ENCODE measurements at regions not wholly inside any gene's neighbourhood (a gene's known extent, or its start where the extent isn't known, plus 50 kb on each side); places are given as distances from the start of the nearest gene placed in this dataset.
"Not testable (repeated sequence)": the region's sequence is repeated elsewhere in the genome, so short reads cannot be mapped to it uniquely, and the experiment has no call there.

DNA sequence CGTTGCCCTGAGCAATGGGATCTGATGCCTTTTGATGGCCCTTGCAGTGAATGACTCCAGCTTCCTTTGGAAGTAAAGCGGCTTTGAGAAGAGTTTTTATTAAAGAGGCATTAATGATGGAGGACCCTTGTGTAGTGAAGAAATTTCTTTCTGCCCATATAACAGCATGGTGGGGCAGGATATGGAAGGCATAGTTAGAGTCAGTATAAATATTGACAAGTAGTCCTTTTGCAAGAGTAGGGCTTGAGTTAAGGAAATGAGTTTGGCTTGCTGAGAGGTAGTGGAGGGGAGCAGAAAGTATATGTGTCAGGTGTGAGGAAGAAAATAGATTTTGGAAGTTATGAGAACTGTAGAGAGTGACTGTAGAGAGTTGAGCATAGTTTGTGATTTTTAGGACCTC lies 254.1 kb upstream of the DIO3 start:
- not testable (repeated sequence) for DNase-seq (ENCODE audit: low spot score)

DNA sequence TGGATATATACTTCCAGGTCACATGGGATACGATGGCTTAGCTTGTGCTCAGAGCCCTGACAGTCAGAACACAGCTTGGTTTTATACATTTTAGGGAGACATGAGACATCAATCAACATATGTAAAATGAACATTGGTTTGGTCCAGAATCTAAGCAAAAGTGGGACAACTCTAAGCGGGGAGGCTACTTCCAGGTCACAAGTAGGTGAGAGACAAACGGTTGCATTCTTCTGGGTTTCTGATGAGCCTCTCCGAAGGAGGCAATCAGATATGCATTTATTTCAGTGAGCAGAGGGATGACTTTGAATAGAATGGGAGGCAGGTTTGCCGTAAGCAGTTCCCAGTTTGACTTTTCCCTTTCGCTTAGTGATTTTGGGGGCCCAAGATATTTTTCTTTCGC lies 250.1 kb upstream of the DIO3 start:
- DNase-seq (ENCODE audit: low spot score): not testable (repeated sequence)

DNA sequence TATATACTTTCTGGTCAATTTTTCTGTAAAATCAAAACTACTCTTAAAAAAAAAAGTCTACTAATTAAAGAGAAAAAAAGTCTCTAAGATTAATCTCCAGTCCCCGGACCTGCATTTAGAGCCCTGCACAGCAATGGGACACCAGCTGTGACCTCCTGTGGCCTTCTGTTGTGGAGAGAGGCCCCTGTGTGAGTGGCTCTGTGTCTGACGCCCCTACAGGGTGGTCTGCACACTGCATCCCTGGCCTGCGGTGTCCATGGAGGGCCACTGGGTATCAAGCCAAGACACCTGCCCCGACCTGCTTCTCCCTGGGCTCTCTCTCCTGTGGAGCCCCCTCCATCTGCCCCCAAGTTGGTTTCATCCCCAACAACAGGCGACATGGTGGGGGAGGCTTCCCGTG lies 248.0 kb upstream of the DIO3 start:
- DNase-seq (ENCODE audit: low spot score): no peak

DNA sequence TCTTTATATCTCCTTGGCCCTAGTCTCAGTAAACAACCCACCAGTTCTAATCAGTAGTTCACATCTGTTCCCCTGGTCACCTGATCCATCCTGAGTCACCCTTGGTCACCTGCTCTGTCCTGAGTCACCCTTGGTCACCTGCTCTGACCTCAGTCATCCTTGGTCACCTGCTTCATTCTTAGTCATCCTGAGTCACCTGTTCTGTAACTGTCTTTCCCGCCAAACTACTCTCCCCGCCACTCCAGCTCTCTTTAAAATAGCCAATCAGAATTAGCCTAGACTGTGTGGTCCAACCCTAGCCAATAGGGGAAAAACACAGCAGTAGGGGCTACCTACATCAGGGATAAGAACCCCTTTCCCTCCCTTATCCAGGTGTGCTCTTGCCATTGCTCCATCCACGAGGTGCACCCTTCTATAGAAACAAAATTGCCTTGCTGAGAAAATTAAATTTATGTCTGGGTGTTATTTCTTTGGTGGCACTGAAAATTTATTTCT lies 245.4 kb upstream of the DIO3 start:
- no peak for DNase-seq (ENCODE audit: low spot score)

DNA sequence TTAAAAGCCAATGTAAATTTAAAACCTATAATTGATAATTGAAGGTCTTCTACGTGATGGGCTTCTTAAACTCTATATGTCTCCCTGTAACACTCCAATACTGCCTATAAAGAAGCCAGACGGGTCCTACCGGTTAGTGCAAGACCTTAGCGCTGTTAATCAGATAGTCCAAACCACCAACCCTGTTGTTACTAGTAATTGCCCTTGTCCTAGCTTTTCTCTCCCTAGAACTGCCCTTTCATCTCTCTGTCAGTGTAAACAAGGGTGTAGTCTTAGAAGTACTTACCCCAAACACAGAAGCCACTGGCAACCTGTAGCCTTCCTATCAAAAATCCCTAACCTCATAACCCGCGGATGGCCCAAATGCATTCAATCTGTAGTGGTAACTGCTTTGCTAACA lies 243.0 kb upstream of the DIO3 start:
- DNase-seq (ENCODE audit: low spot score): no peak

DNA sequence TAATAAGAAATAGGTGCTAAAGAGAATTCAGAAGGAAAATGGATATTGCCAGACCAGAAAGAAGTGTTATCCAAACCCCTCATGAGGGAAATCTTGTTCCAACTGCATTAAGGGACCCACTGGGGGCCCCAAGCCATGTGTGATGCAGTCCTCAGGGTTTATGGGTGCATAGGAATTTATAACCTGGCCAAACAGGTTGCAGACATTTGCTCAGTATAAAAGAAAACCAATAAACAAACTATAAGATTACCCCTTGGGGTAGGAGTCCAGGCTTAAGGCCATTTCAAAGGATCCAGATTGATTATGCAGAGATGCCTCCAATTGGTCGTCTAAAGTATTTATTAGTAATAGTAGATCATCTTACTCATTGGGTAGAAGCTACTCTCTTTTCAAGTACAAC lies 240.9 kb upstream of the DIO3 start:
- no peak for DNase-seq (ENCODE audit: low spot score)

DNA sequence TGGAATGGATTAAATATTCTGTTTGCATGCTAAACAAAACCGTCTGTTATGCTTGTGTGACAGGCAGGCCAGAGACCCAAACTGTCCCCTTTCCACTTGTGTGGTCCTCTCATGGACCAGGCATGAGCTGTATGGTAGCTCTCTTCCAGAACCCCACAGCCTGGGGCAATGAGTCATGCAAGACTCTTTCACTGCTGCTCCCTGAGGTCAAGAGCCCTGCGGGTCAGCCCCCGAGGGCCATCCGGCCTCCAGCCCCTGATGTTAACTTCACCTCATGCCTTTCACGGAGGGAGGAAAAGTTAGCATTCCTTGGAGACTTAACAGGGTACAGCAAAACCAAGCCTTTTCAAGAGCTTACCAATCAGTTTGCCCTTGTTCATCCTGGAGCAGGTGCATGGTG lies 239.1 kb upstream of the DIO3 start:
- no peak for DNase-seq (ENCODE audit: low spot score)

DNA sequence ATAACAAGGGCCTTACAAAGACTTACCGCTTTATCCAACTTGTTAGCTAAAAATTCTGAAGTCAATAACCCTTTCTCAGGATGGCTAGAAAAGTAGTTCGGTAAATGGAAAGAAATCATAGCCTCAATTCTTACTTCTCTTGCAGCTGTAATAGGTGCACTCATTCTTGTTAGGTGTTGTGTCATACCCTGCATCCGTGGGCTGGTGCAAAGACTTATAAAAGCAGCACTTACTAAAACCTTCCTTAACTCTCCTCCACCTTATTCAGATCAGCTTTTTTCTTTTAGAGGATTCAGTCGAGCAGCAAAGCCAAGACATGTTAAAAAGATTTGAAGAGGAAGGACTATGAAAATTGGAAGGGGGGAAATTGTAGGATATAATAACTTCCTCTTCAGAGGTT lies 238.2 kb upstream of the DIO3 start:
- no peak for DNase-seq (ENCODE audit: low spot score)

DNA sequence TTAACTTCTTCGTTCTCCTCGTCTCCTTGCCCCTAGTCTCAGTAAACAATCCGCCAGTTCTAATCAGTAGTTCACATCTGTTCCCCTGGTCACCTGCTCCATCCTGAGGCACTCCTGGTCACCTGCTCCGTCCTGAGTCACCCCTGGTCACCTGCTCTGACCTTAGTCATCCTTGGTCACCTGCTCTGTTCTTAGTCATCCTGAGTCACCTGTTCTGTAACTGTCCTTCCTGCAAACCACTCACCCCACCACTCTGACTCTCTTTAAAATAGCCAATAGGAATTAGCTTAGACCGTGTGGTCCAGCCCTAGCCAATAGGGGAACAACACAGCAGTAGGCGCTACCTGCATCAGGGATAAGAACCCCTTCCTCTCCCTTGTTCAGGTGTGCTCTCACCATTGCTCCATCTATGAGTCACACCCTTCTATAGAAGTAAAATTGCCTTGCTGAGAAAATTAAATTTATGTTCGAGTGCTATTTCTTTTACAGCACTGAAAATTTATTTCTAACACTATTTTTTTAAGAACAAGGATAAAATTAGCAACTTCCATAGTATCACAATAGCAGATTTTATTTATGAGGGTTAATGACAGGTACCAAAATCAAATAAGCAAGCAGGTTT lies 237.6 kb upstream of the DIO3 start:
- not testable (repeated sequence) for DNase-seq (ENCODE audit: low spot score)

DNA sequence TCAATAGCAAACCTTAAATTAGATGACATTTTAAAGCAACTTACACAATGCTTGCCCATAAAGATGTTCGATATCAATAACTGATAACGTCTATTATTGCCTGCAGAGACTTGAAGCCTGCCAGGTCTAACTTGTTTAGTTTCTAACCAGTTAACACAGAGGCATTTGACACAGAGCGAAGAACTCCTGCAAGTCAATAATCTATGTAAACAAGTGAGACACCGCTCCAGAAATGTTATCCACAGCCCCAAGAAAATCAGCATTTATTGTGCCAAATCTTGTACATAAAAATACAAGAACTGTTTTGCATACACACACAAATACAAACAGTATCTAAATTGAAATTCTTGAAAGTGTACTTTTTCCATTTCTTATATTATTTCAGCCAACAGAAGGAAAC lies 236.0 kb upstream of the DIO3 start:
- DNase-seq (ENCODE audit: low spot score): no peak

DNA sequence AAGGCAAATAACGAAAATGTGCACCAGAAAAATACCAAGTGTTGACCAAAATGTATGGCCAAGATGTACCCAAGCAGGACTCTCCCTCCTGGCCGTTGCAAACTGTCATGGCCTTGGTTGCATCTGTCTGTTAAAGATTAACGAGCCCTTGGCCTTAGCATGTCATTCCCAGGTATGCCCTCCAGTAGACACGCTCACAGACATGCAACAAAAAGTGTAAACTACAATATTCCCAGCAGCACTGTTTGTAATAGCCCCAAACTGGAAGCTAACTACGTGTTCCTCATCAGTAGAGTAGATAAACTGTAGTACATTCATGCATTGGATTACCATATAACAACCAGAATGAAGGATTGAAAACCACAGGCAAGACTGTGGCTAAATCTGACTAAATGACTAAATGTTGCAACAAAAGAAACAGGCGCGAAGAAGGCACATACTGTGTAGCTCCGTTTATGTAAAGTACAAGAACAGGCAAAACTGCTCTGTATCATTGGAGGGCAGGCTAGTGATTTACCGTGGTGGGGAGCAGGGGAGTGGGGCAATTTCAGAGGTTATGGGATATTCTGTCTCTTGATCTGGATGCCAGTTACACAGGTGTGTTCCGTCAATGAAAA lies 232.8 kb upstream of the DIO3 start:
- no peak for DNase-seq (ENCODE audit: low spot score)

DNA sequence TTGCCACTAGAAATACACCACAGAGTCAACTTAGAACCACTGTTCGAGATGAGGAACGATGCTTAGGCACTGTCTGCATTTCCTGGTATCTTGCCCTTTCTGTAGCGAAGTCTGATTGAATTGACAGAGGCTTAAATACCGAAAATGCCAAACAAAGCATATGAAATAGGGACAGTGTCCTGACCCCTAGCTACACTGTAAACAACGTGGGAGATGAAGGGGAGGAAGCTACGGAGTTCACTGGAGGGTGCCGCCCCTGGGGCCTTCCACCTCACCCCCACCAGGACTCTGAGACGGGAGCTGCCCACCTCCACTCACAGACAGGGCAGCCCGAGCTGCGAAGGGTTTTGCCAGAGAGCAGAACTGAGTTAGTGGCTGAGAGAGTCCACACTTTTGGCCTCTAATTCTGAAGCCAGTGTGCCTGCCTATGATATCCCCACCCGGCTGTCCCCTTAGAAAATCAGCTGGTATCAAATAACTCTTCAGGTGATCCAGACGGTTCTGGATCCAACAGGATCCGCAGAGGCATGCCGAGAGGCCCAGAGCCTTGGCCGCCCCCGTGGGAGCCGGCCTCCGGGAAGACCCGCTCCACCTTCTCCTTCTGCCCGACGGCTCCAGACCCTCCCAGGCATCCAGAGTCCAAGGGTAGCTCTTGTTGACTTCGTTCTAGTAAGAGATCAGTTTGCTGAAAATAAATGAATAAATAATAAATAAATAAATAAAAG lies 230.7 kb upstream of the DIO3 start:
- DNase-seq (ENCODE audit: low spot score): no peak

DNA sequence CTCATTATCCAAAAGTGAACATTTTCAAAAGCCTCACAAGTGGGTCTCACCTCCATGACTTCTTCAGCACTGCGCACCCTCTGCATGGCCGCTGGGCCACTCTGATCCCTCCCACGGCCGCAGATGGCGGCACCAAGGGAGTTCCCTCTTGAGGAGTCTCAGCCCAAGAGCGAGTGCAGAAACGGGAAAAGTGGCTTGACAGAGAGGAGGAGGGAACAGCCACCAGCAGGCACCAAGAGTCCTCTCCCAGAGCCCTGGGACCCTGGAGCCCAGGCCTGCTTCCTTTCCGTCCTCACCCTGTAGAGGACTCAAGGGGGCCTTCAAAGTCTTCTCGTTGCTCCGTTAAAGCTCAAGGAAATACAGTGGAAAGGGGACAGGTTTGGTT lies 230.2 kb upstream of the DIO3 start:
- no peak for DNase-seq (ENCODE audit: low spot score)

DNA sequence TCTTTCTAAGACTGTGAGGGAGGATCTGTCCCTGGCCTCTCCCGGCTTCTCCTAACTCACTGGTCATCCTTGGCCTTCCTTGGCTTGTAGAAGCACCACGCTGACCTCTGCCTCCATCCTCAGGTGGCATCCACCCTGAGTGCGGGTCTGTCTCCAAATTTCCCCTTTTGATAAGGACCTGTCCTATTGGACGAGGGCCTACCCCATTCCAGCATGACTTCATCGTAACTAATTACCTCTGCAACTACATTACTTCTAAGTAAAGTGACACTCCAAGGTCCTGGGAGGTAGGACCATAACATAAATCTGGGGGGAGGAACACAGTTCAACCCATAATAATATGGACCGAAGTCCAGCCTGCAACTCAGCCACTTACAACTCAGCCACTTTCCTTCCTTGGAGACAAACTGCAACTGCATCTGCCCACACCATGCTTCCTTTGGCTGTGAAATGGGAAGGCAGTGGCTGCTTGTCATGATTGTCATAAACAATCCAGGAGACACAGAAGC lies 229.6 kb upstream of the DIO3 start:
- DNase-seq (ENCODE audit: low spot score): no peak

DNA sequence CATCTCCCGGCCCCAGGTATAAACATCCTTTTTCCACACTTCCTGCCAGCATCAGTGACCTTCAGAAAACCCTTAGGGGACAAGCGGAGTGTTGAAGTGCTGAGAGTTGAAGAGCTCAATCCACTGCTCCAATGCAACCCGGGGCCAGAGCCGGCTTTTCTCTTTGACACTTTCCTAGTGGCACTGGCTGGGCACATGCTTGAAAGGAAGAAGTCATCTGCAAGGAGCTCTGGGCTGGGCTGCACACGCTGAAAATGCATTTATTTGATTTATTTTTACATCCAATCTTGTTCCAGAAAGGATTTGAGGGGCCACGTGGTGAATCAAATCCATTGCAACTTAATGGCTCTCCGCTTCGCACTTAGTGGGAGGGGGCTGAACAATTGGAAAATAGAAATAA lies 229.0 kb upstream of the DIO3 start:
- DNase-seq (ENCODE audit: low spot score): no peak

DNA sequence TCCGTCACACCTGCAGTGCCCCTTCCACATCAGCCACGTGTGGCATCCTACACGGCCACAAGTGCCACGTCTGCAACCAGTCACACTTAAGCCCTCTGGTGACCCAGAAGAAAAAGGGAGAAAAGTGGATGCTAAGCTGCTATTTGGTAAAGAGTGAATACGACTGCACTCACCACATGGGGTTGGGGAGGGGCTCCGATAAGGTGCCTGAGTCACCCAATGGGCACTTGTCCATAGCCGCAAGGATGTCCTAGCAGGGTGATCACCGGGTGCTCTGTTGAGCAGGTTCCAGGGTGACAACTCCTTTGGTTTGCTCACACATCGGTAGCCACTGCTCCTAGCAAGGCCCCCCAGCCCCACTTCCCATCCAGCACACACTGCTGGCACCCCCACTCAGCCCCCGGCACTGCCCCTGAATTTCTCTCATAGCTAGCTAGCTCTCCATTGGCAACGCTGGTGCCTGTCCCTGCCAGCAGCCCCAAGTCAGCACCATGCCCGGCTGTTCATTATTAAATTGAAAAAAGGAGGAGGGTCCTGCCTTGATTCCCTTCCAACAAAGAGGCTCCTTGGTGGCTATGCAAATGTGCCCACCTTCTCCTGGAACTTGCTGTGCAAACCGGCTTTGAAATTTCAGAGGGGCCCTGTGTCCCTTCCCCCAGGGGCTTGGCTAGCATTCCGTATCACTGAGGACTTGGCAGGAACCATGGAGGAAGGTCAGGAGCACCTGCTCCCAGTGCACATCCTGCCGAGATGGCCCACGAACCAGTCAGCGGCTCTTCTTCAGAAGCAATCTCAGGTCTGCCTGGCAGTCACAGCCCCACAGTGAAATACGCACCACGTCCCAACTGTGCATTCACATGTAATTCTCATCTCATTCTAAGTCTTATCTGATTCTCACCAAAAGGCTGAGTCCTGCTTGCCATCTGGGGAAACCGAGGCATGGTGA lies 227.7 kb upstream of the DIO3 start:
- no peak for DNase-seq (ENCODE audit: low spot score)

DNA sequence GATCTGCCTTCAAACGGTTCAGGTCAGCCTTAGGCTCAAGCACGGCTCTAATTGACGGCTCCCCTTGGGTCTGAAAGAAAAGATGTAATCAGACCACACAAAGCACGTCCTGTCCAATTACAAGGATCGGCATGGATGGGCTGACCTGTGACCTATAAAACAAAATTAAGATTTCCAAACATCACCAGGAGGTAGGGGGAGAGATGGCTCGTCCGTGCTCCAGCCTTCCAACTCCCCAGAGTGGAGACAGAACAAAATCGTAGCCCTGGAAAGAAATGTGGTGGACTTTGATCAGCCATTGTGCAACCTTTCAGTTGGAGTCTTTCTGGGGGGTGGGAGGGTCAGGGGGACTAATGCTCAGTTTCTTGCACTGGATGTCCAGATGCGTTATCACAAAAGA lies 226.6 kb upstream of the DIO3 start:
- no peak for DNase-seq (ENCODE audit: low spot score)

DNA sequence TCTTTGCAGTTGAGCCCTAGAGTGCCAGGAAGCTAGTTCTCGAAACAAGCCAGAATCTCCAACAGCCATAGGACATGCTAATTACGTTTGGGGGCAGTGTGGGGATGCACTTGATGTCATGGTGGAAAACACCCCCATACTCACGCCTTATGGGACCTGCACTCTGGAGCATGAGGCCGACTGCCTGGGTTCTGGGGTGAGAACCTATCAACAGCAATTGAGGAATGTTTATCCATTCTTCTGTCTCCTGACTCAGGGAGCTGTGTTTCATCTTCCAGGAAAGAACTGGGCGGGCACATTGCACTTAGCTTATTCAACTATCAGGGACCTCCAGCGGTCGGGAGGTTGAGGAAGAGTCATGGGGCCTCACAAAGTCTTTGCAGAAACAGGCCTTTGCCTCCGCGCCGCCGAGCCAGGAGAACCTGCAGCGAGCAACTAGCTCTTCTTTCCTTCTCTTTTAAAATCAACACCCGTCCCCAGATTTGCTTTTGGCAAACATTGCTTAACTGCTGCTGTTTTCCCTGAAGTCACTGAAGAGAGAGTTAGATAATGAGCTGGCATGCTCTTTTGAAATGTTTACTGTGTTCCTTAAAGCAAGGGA lies 226.1 kb upstream of the DIO3 start:
- DNase-seq (ENCODE audit: low spot score): no peak

DNA sequence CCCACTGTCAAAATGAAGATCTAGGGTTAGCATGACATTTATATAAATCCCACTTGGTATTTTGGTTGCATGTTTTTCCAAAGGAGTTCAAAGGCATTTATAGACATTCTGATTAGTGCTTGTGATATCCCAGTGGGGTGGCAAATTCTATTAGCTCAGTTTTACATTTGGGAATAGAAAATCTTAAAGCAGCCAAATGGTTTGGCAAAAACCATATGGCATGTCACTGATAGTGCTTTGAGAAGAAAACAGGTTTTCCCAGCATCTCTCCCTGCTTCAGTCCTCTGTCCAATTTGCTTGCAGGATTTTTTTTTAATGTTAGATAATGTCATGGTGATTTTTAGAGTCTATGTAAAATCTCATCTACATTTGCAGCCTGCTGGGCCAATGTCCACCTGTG lies 225.1 kb upstream of the DIO3 start:
- DNase-seq (ENCODE audit: low spot score): no peak

DNA sequence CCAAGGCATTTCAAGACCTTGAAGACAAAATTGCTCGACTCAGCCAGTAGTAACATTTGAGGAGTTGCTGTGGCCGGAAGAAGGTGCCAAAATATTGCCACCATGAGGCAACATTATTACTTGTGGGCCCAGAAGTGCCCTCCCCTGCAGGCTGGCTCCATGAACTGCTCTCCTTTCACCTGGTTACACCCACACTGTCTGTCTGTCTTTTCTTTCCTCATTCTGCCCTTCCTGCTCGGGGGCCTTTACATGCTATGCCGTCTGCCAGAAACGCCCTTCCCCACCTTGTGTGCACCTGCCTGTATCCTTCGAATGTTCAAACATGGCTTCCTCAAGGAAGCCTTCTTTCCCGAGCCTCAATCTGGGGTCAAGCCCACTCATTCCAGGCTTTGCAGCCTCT lies 224.2 kb upstream of the DIO3 start:
- DNase-seq (ENCODE audit: low spot score): no peak

DNA sequence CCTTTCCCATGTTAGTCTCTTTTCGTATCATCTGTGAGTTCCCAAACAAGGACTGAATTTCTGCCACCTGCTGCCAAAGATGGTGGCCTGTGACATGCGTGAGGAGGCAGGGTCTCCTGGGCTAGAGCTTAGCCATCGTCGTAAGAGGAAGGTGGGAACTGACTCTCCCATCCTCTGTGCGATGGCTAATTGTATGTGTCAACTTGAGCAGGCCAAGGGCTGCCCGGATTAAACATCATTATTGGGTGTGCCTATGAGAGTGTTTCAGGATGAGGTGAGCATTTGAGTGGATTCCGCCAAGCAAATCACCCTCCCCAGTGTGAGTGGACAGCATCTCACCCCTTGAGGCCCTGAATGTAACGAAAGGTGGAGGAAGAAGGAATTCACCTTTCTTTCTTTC lies 220.7 kb upstream of the DIO3 start:
- no peak for DNase-seq (ENCODE audit: low spot score)
